ENCODE measurements at regions not wholly inside any gene's neighbourhood (a gene's known extent, or its start where the extent isn't known, plus 50 kb on each side); places are given as distances from the start of the nearest gene placed in this dataset.

DNA sequence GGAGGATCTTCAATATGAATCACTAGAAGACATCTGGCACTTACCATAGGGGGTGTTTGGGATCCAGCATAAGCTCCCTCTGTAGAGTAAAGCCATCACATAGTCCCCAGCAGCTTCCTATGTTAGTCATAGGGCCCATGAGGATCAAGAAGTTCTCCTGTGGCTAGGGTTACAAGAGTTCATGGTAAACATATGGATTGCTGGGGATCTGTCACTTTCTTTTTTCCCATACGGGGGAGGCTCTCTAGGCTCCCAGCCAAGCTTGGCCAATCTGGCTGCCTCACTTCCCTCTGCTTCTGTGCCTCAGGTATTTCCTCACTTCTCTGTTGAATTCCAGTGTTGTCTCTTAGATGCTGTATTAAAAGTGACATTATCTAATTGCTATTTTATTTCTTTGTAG, 597.9 kb downstream of the PDCD6IP start:
- TF ChIP-seq, protein P1, sequence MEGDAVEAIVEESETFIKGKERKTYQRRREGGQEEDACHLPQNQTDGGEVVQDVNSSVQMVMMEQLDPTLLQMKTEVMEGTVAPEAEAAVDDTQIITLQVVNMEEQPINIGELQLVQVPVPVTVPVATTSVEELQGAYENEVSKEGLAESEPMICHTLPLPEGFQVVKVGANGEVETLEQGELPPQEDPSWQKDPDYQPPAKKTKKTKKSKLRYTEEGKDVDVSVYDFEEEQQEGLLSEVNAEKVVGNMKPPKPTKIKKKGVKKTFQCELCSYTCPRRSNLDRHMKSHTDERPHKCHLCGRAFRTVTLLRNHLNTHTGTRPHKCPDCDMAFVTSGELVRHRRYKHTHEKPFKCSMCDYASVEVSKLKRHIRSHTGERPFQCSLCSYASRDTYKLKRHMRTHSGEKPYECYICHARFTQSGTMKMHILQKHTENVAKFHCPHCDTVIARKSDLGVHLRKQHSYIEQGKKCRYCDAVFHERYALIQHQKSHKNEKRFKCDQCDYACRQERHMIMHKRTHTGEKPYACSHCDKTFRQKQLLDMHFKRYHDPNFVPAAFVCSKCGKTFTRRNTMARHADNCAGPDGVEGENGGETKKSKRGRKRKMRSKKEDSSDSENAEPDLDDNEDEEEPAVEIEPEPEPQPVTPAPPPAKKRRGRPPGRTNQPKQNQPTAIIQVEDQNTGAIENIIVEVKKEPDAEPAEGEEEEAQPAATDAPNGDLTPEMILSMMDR (conservative IDR thresholded peaks at IDR 0.05): no peak
- no peak for TF ChIP-seq ZFX (IDR thresholded peaks at IDR 0.05)
